ENCODE measurements at regions not wholly inside any gene's neighbourhood (a gene's known extent, or its start where the extent isn't known, plus 50 kb on each side); places are given as distances from the start of the nearest gene placed in this dataset.
"Not testable (repeated sequence)": the region's sequence is repeated elsewhere in the genome, so short reads cannot be mapped to it uniquely, and the experiment has no call there.

- ATAC-seq (no peak), DNase-seq (no peak)
- CTCF ChIA-PET, result no interaction called here
Measured at GRCh38 chr6:47180633-47181032, 129.1 kb downstream of the TNFRSF21 start.

GRCh38 chr6:47179286-47179685 is 130.4 kb downstream of the TNFRSF21 start:
- Mint-ChIP-seq H3K27me3 (no peaks in the 10 kb centered on the region), H3K36me3 (no peaks in the 10 kb centered on the region), H3K4me3 (no peak overlapping the region), H3K27ac (no peak overlapping the region), H3K4me1 (no peaks in the 10 kb centered on the region), H3K9me3 (ENCODE audit: low read depth) (no peaks in the 10 kb centered on the region)
- DNase-seq, result no peak
- no peak for ATAC-seq
- CTCF ChIA-PET, result no interaction called here

More at GRCh38 chr6:47180633-47181032, 129.1 kb downstream of the TNFRSF21 start:
- Mint-ChIP-seq H3K4me1 (no peaks in the 10 kb centered on the region), H3K27me3 (no peaks in the 10 kb centered on the region), H3K36me3 (no peaks in the 10 kb centered on the region), H3K4me3 (no peak overlapping the region), H3K9me3 (ENCODE audit: low read depth) (no peaks in the 10 kb centered on the region), H3K27ac (no peak overlapping the region)

- no peak overlapping the region for H3K4me3 Mint-ChIP-seq
- no peaks in the 10 kb centered on the region for H3K36me3 Mint-ChIP-seq
- no peaks in the 10 kb centered on the region for H3K9me3 Mint-ChIP-seq (ENCODE audit: low read depth)
- CTCF ChIA-PET, result no interaction called here
- no peaks in the 10 kb centered on the region for H3K4me1 Mint-ChIP-seq
- DNase-seq (no peak), ATAC-seq (no peak)
- no peaks in the 10 kb centered on the region for H3K27me3 Mint-ChIP-seq
- no peak overlapping the region for H3K27ac Mint-ChIP-seq
Measured at GRCh38 chr6:47175656-47176055, 133.5 kb upstream of the ADGRF1 start.

GRCh38 chr6:47174502-47175023 is 132.4 kb upstream of the ADGRF1 start:
- Mint-ChIP-seq H3K4me3 (no peak overlapping the region), H3K36me3 (no peaks in the 10 kb centered on the region), H3K27ac (no peak overlapping the region), H3K9me3 (ENCODE audit: low read depth) (no peaks in the 10 kb centered on the region), H3K4me1 (no peaks in the 10 kb centered on the region), H3K27me3 (no peaks in the 10 kb centered on the region)
- CTCF ChIA-PET, result no interaction called here
- no peak for DNase-seq
- ATAC-seq, result no peak

- H3K4me1 Mint-ChIP-seq; CTCF ChIA-PET; DNase-seq; H3K9me3 Mint-ChIP-seq (ENCODE audit: low read depth); H3K27me3 Mint-ChIP-seq; ATAC-seq; H3K27ac Mint-ChIP-seq; H3K36me3 Mint-ChIP-seq; H3K4me3 Mint-ChIP-seq: not testable (repeated sequence)
Measured at GRCh38 chr6:47174063-47174462, 131.9 kb upstream of the ADGRF1 start.

- H3K36me3 Mint-ChIP-seq; H3K27ac Mint-ChIP-seq; H3K9me3 Mint-ChIP-seq (ENCODE audit: low read depth); CTCF ChIA-PET; H3K27me3 Mint-ChIP-seq; DNase-seq; ATAC-seq; H3K4me1 Mint-ChIP-seq; H3K4me3 Mint-ChIP-seq: not testable (repeated sequence)
Measured at GRCh38 chr6:47173145-47173544, 131.0 kb upstream of the ADGRF1 start.

- ATAC-seq (no peak), DNase-seq (no peak)
- no peaks in the 10 kb centered on the region for H3K36me3 Mint-ChIP-seq
- no peaks in the 10 kb centered on the region for H3K9me3 Mint-ChIP-seq (ENCODE audit: low read depth)
- no peaks in the 10 kb centered on the region for H3K4me1 Mint-ChIP-seq
- CTCF ChIA-PET, result no interaction called here
- no peak overlapping the region for H3K4me3 Mint-ChIP-seq
- H3K27ac Mint-ChIP-seq, result no peak overlapping the region
- H3K27me3 Mint-ChIP-seq, result no peaks in the 10 kb centered on the region
Measured at GRCh38 chr6:47170617-47170947, 128.4 kb upstream of the ADGRF1 start.

GRCh38 chr6:47169785-47170616 is 127.9 kb upstream of the ADGRF1 start:
- Mint-ChIP-seq H3K27me3 (no peaks in the 10 kb centered on the region), H3K9me3 (ENCODE audit: low read depth) (no peaks in the 10 kb centered on the region), H3K27ac (no peak overlapping the region), H3K4me3 (no peak overlapping the region), H3K36me3 (no peaks in the 10 kb centered on the region), H3K4me1 (no peaks in the 10 kb centered on the region)
- CTCF ChIA-PET, result no interaction called here
- ATAC-seq, result no peak
- no peak for DNase-seq

GRCh38 chr6:47168180-47168579 is 126.0 kb upstream of the ADGRF1 start:
- H3K36me3 Mint-ChIP-seq, result no peaks in the 10 kb centered on the region
- H3K9me3 Mint-ChIP-seq (ENCODE audit: low read depth), result no peaks in the 10 kb centered on the region
- ATAC-seq, result no peak
- no peaks in the 10 kb centered on the region for H3K27me3 Mint-ChIP-seq
- no peaks in the 10 kb centered on the region for H3K4me1 Mint-ChIP-seq
- no peak overlapping the region for H3K27ac Mint-ChIP-seq
- CTCF ChIA-PET, result no interaction called here
- H3K4me3 Mint-ChIP-seq, result no peak overlapping the region
- no peak for DNase-seq

GRCh38 chr6:47165918-47166317 is 123.8 kb upstream of the ADGRF1 start:
- H3K4me1 Mint-ChIP-seq, result no peaks in the 10 kb centered on the region
- CTCF ChIA-PET, result interaction anchor here (0.6 kb wide), 1 partner anchor 585 kb away, joined by 4 read pairs; no protein-coding TSS in a partner anchor
- no peaks in the 10 kb centered on the region for H3K36me3 Mint-ChIP-seq
- ATAC-seq (no peak), DNase-seq (no peak)
- H3K9me3 Mint-ChIP-seq (ENCODE audit: low read depth), result no peaks in the 10 kb centered on the region
- no peaks in the 10 kb centered on the region for H3K27me3 Mint-ChIP-seq
- no peak overlapping the region for H3K27ac Mint-ChIP-seq
- H3K4me3 Mint-ChIP-seq, result no peak overlapping the region

- CTCF ChIA-PET, result no interaction called here
- Mint-ChIP-seq H3K36me3 (no peaks in the 10 kb centered on the region), H3K27me3 (no peaks in the 10 kb centered on the region), H3K27ac (no peak overlapping the region), H3K9me3 (ENCODE audit: low read depth) (no peaks in the 10 kb centered on the region), H3K4me1 (no peaks in the 10 kb centered on the region), H3K4me3 (no peak overlapping the region)
- DNase-seq (no peak), ATAC-seq (no peak)
Measured at GRCh38 chr6:47164877-47165276, 122.7 kb upstream of the ADGRF1 start.

GRCh38 chr6:47163536-47163935 is 121.4 kb upstream of the ADGRF1 start:
- H3K9me3 Mint-ChIP-seq (ENCODE audit: low read depth), result no peaks in the 10 kb centered on the region
- CTCF ChIA-PET, result no interaction called here
- no peak overlapping the region for H3K4me3 Mint-ChIP-seq
- H3K4me1 Mint-ChIP-seq, result no peaks in the 10 kb centered on the region
- H3K36me3 Mint-ChIP-seq, result no peaks in the 10 kb centered on the region
- DNase-seq (no peak), ATAC-seq (no peak)
- no peaks in the 10 kb centered on the region for H3K27me3 Mint-ChIP-seq
- no peak overlapping the region for H3K27ac Mint-ChIP-seq

- H3K4me3 Mint-ChIP-seq, result no peak overlapping the region
- no peaks in the 10 kb centered on the region for H3K4me1 Mint-ChIP-seq
- no peaks in the 10 kb centered on the region for H3K9me3 Mint-ChIP-seq (ENCODE audit: low read depth)
- H3K27me3 Mint-ChIP-seq, result no peaks in the 10 kb centered on the region
- DNase-seq, result no peak
- H3K27ac Mint-ChIP-seq, result no peak overlapping the region
- no peak for ATAC-seq
- CTCF ChIA-PET, result no interaction called here
- H3K36me3 Mint-ChIP-seq, result no peaks in the 10 kb centered on the region
Measured at GRCh38 chr6:47162793-47163192, 120.7 kb upstream of the ADGRF1 start.

- no peaks in the 10 kb centered on the region for H3K4me1 Mint-ChIP-seq
- ATAC-seq, result no peak
- no peaks in the 10 kb centered on the region for H3K27me3 Mint-ChIP-seq
- H3K4me3 Mint-ChIP-seq, result no peak overlapping the region
- DNase-seq, result no peak
- H3K36me3 Mint-ChIP-seq, result no peaks in the 10 kb centered on the region
- no peaks in the 10 kb centered on the region for H3K9me3 Mint-ChIP-seq (ENCODE audit: low read depth)
- no peak overlapping the region for H3K27ac Mint-ChIP-seq
- CTCF ChIA-PET, result no interaction called here
Measured at GRCh38 chr6:47162231-47162630, 120.1 kb upstream of the ADGRF1 start.
